ENCODE measurements at regions not wholly inside any gene's neighbourhood (a gene's known extent, or its start where the extent isn't known, plus 50 kb on each side); places are given as distances from the start of the nearest gene placed in this dataset.

- H3K27ac Mint-ChIP-seq (ENCODE audit: unreplicated experiment) = no peak overlapping the region
- peaks cover 23% of the 10 kb centered on the region for H3K36me3 Mint-ChIP-seq (ENCODE audit: low read depth)
- no peaks in the 10 kb centered on the region for H3K9me3 Mint-ChIP-seq (ENCODE audit: low read depth)
- no peak overlapping the region for H3K4me3 Mint-ChIP-seq (ENCODE audit: unreplicated experiment)
- H3K4me1 Mint-ChIP-seq (ENCODE audit: low read depth) = no peaks in the 10 kb centered on the region
- no peak for TF ChIP-seq CTCF (IDR thresholded peaks at IDR 0.05)
- no peaks in the 10 kb centered on the region for H3K27me3 Mint-ChIP-seq (ENCODE audit: low read depth)
- peak; percentile 57 for DNase-seq (ENCODE audit: low spot score)
Measured at GRCh38 chr16:22425036-22425801, 50.8 kb upstream of the CDR2 start.

GRCh38 chr16:22424161-22424937, 49.9 kb upstream of the CDR2 start:
- Mint-ChIP-seq H3K27me3 (ENCODE audit: low read depth) (no peaks in the 10 kb centered on the region), H3K9me3 (ENCODE audit: low read depth) (no peaks in the 10 kb centered on the region), H3K4me1 (ENCODE audit: low read depth) (no peaks in the 10 kb centered on the region), H3K4me3 (ENCODE audit: unreplicated experiment) (no peak overlapping the region), H3K27ac (ENCODE audit: unreplicated experiment) (no peak overlapping the region), H3K36me3 (ENCODE audit: low read depth) (peaks cover 25% of the 10 kb centered on the region)
- TF ChIP-seq CTCF (IDR thresholded peaks at IDR 0.05) = no peak
- DNase-seq (ENCODE audit: low spot score) = peak; percentile 43

Data from chondrocyte (in vitro differentiated cells).